GM20431 (cell line): ENCODE measurements at regions not wholly inside any gene's neighbourhood (a gene's known extent, or its start where the extent isn't known, plus 50 kb on each side); places are given as distances from the start of the nearest gene placed in this dataset.
"Not testable (repeated sequence)": the region's sequence is repeated elsewhere in the genome, so short reads cannot be mapped to it uniquely, and the experiment has no call there.

Source experiments
- in situ Hi-C: fragments of 300-500 bp; cut with MseI, MboI; formaldehyde crosslinking; loops from one replicate; pipeline ENCODE4 v1.15.0; 2020; ENCODE audit warnings: low sequenced_read_pairs; ENCODE audit not compliant: unreplicated experiment

DNA sequence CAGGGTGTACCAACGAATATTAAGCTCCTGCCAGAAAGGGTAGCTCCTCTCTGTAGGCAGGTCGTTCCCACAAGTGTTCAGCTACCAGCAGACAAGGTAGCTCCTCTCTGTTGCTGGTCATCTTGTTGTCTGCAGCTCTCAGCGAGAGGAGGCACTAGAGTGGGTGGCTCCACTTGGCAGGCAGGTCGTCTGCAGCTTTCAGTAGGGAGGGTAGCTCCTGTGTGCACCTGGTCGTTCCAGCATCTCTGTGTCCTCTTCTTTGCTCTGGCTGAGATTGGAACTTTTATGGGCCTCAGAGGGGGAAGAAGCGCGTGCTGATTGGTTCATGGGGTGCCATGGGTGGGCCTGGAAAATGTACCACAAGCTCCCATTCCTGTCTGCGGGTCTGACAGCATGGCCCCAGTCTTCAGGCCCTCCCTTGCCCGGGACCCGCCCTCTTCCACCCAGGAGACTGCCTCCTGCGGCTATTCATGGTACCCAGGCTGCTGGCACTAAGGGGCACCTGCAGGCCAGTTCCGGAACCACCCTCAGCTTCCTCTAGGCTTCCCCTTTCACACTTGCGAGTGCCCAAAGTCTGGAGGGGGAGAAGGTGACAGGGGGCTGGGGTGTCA lies 63.9 kb upstream of the CACNA2D1 start:
- in situ Hi-C loops: no loop called here

DNA sequence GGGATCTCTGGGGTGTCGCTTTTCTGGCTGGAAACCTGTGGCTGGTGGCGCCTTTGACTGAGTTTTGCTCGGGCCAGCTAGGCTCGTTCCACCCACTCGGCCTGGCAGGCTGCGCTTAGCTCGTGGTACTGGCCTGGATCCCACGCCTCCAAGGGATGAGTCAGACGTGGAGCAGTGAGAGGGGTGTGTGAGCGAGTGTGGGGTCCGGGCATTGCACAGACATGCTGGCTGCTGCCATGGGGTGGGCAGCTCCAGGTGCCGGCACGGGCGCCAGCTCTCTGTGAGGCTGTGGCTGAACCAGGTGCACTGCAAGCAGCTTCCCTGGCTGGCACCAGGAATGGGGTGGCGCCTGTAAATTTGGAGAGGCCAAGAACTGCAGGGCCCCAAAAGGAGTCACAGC lies 63.1 kb upstream of the CACNA2D1 start:
- in situ Hi-C loops: no loop called here

DNA sequence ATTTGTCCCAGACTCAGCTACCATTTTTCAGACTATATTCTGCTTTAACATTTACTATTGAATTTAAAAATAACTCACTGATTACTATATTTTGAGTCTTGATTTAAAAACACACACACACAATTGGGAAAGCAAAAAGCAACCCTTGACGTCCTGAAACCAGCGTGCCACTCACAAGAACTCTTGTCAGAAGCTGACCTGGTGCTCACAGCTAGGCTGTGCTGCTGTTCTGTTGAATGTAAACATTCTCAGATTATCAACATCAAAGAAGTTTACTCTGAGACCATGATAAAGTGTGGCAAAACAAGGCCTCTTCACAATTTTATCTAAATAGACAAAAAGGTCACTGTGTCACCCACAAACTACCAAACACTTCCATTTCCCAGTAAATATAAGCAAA lies 62.6 kb upstream of the CACNA2D1 start:
- in situ Hi-C loops: no loop called here

GRCh38 chr7:82501346-82501745 lies 57.8 kb upstream of the CACNA2D1 start:
- in situ Hi-C loops: no loop called here

GRCh38 chr7:82499546-82499945 lies 56.0 kb upstream of the CACNA2D1 start:
- in situ Hi-C loops: not testable (repeated sequence)

DNA sequence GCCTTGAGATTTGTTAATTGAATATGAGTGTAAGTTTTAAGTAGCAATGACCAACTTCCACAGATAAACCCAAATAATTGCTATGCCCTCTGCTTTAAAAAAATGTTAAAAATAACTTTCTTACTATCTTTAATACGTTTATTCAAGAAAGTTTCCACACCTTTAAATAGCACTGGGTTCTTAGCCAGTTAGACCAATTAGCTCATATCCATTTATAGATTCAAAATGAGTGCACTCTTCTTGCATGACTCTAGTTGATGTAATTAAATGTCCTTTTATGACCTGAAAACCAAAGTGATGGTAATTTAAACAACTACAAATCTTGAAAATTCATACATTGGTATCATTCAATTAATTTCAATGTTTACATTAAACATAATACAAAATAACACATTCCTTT lies 50.8 kb upstream of the CACNA2D1 start:
- in situ Hi-C loops: no loop called here
